ENCODE measurements at regions not wholly inside any gene's neighbourhood (a gene's known extent, or its start where the extent isn't known, plus 50 kb on each side); places are given as distances from the start of the nearest gene placed in this dataset.

- TF ChIP-seq CTCF (IDR thresholded peaks at IDR 0.05; ENCODE audit: low read depth, low read length): no peak
- TF ChIP-seq EZH2phosphoT487 (IDR thresholded peaks at IDR 0.05; ENCODE audit: low read depth): no peak
These were observed 179.6 kb upstream of the MPDZ start for GRCh38 chr9:13459071-13459470.

Data from OCI-LY3 (cell line).